Fibroblast of lung (primary cell): ENCODE measurements at regions not wholly inside any gene's neighbourhood (a gene's known extent, or its start where the extent isn't known, plus 50 kb on each side); places are given as distances from the start of the nearest gene placed in this dataset.
"Not testable (repeated sequence)": the region's sequence is repeated elsewhere in the genome, so short reads cannot be mapped to it uniquely, and the experiment has no call there.

Experiments used
- EZH2 ChIP-seq: IDR thresholded peaks from 2 replicates; pipeline ENCODE4 v1.5.1; 2012; ENCODE audit warnings: low read length, control low read depth, mild to moderate bottlenecking; ENCODE audit errors: missing control alignments
- TF ChIP-seq, protein P1 (sequence below), 2 donors: IDR thresholded peaks in 1 of 2; conservative IDR thresholded peaks in 1 of 2; 1 replicate in 1 of 2; 2 replicates in 1 of 2; pipeline ENCODE4 v1.5.1; 2011 to 2012; ENCODE audit warnings: low read length in 2 of 2, control low read depth in 1 of 2, inconsistent platforms in 1 of 2, low read depth in 1 of 2, mild to moderate bottlenecking in 1 of 2

DNA sequence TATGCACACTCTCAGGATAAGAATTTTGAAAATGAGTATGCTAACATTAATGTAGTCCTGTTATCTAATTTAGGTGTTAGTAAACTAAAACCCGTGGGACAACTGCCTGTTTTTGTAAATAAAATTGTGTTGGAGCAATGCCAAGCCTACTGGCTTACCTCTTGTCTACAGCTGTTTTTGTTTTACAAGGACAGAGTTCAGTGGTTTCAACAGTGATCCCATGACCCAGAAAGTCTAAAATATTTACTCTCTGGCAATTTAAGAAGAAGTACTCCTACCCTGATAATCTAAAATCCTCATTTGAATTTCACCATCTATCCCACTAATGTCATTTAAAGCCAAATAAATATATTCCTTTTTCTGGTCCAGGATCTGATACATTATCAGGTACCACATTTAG, 132.9 kb downstream of the SPIN4 start:
- TF ChIP-seq, protein P1, sequence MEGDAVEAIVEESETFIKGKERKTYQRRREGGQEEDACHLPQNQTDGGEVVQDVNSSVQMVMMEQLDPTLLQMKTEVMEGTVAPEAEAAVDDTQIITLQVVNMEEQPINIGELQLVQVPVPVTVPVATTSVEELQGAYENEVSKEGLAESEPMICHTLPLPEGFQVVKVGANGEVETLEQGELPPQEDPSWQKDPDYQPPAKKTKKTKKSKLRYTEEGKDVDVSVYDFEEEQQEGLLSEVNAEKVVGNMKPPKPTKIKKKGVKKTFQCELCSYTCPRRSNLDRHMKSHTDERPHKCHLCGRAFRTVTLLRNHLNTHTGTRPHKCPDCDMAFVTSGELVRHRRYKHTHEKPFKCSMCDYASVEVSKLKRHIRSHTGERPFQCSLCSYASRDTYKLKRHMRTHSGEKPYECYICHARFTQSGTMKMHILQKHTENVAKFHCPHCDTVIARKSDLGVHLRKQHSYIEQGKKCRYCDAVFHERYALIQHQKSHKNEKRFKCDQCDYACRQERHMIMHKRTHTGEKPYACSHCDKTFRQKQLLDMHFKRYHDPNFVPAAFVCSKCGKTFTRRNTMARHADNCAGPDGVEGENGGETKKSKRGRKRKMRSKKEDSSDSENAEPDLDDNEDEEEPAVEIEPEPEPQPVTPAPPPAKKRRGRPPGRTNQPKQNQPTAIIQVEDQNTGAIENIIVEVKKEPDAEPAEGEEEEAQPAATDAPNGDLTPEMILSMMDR (conservative IDR thresholded peaks at IDR 0.05 in 1 of 2, IDR thresholded peaks at IDR 0.05 in 1 of 2; ENCODE audit: low read depth in 1 of 2, low read length in 2 of 2) = not testable (repeated sequence)
- not testable (repeated sequence) for TF ChIP-seq EZH2
